Gastrocnemius medialis (tissue), 4 donors: ENCODE measurements at regions not wholly inside any gene's neighbourhood (a gene's known extent, or its start where the extent isn't known, plus 50 kb on each side); places are given as distances from the start of the nearest gene placed in this dataset.

Experiments used
- ATAC-seq, 2 donors: fragments of 150-250 bp; one replicate each; pipeline ENCODE4 v1.9.1; 2016
- DNase-seq, 2 donors: peaks; one replicate each; pipeline ENCODE4 v3.0.0-alpha.2; 2019
- H3K27ac ChIP-seq, 4 donors: fragments of 200-600 bp; sonication (generic); 1 replicate in 1 of 4; 2 replicates in 3 of 4; pipeline ENCODE4 v1.5.1; 2016 to 2018; ENCODE audit warnings: mild to moderate bottlenecking in 2 of 4, moderate library complexity in 1 of 4
- H3K27me3 ChIP-seq, 3 donors: fragments of 200-600 bp; sonication (generic) in 2 of 3; 1 replicate in 1 of 3; 2 replicates in 2 of 3; pipeline versions ENCODE4 v1.5.1 to v1.6.0; 2016 to 2019; ENCODE audit warnings: mild to moderate bottlenecking in 1 of 3, moderate library complexity in 1 of 3
- H3K36me3 ChIP-seq, 2 donors: fragments of 200-600 bp; sonication (generic) in 1 of 2; one replicate each; pipeline ENCODE4 v1.5.1; 2017 to 2018
- H3K4me1 ChIP-seq, 2 donors: fragments of 200-600 bp; sonication (generic) in 1 of 2; one replicate each; pipeline ENCODE4 v1.5.1; 2016 to 2017; ENCODE audit warnings: mild to moderate bottlenecking in 2 of 2
- H3K4me3 ChIP-seq, 4 donors: fragments of 200-600 bp; sonication (generic) in 3 of 4; 1 replicate in 1 of 4; 2 replicates in 3 of 4; pipeline ENCODE4 v1.5.1; 2016 to 2019; ENCODE audit warnings: mild to moderate bottlenecking in 2 of 4
- H3K9me3 ChIP-seq, 3 donors: fragments of 200-600 bp; sonication (generic) in 2 of 3; 1 replicate in 1 of 3; 2 replicates in 2 of 3; pipeline ENCODE4 v1.5.1; 2016 to 2019
- POLR2A ChIP-seq, 2 donors: fragments of 450-650 bp; IDR thresholded peaks; one replicate each; pipeline ENCODE4 v1.6.1; 2017; ENCODE audit warnings: antibody characterized with exemption in 2 of 2, mild to moderate bottlenecking in 2 of 2, moderate library complexity in 2 of 2
- in situ Hi-C, 4 donors: fragments of 200-750 bp; cut with MboI; loops; one replicate each; pipeline versions ENCODE4 v1.15.0 to v1.8.0; 2017; ENCODE audit warnings: low sequenced_read_pairs in 4 of 4
- intact Hi-C: fragments of 100-400 bp; cut with DNase I; formaldehyde crosslinking; loops from one replicate; pipeline ENCODE4 v1.15.1; 2023; ENCODE audit warnings: low total_unique reads
- TF ChIP-seq, protein P1 (sequence below), 5 experiments: fragments of 450-650 bp in 3 of 5; fragments of 200-600 bp in 2 of 5; sonication (generic) in 2 of 5; IDR thresholded peaks in 4 of 5; conservative IDR thresholded peaks in 1 of 5; 1 replicate in 4 of 5; 2 replicates in 1 of 5; pipeline ENCODE4 v1.5.1; 2016 to 2019; ENCODE audit warnings: antibody characterized with exemption in 5 of 5, mild to moderate bottlenecking in 3 of 5, moderate library complexity in 3 of 5

GRCh38 chr1:208604295-208604694, 360.1 kb upstream of the PLXNA2 start:
- H3K27ac ChIP-seq: no peak overlapping the region
- no peaks in the 10 kb centered on the region for H3K36me3 ChIP-seq
- no peaks in the 10 kb centered on the region for H3K27me3 ChIP-seq
- in situ Hi-C loops (no loop called here), intact Hi-C loops (no loop called here)
- TF ChIP-seq POLR2A (IDR thresholded peaks at IDR 0.05): no peak
- TF ChIP-seq, protein P1, sequence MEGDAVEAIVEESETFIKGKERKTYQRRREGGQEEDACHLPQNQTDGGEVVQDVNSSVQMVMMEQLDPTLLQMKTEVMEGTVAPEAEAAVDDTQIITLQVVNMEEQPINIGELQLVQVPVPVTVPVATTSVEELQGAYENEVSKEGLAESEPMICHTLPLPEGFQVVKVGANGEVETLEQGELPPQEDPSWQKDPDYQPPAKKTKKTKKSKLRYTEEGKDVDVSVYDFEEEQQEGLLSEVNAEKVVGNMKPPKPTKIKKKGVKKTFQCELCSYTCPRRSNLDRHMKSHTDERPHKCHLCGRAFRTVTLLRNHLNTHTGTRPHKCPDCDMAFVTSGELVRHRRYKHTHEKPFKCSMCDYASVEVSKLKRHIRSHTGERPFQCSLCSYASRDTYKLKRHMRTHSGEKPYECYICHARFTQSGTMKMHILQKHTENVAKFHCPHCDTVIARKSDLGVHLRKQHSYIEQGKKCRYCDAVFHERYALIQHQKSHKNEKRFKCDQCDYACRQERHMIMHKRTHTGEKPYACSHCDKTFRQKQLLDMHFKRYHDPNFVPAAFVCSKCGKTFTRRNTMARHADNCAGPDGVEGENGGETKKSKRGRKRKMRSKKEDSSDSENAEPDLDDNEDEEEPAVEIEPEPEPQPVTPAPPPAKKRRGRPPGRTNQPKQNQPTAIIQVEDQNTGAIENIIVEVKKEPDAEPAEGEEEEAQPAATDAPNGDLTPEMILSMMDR (IDR thresholded peaks at IDR 0.05 in 4 of 5, conservative IDR thresholded peaks at IDR 0.05 in 1 of 5): no peak
- H3K4me3 ChIP-seq: no peak overlapping the region
- H3K4me1 ChIP-seq: no peaks in the 10 kb centered on the region
- no peaks in the 10 kb centered on the region for H3K9me3 ChIP-seq
- ATAC-seq (no peak), DNase-seq (no peak)

DNA sequence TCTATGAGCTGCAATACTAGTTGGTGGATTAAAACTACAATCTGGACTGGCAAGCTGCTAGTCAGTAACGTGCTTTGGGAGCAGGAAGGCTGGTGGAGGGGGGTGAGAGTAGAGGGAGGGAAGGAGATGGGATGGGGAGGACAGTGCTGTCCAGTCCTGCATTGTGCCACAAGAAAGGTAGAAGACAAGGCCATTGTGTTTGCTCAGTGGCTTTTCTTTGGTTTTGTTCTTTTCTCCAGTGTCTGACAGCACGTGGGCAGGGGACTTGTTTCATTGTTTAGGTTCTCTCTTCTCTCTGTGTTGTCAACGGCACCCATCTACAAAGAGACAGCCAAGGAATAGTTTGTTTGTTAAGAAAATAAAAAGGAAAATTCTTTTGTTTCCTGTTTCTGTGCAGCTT, 362.8 kb upstream of the PLXNA2 start:
- Histone ChIP-seq H3K9me3 (no peaks in the 10 kb centered on the region), H3K4me1 (no peaks in the 10 kb centered on the region), H3K27me3 (no peaks in the 10 kb centered on the region), H3K36me3 (no peaks in the 10 kb centered on the region), H3K4me3 (no peak overlapping the region), H3K27ac (no peak overlapping the region)
- in situ Hi-C loops: no loop called here
- intact Hi-C loops: no loop called here
- no peak for DNase-seq
- TF ChIP-seq POLR2A (IDR thresholded peaks at IDR 0.05): no peak
- TF ChIP-seq, protein P1 (IDR thresholded peaks at IDR 0.05 in 4 of 5, conservative IDR thresholded peaks at IDR 0.05 in 1 of 5): no peak
- no peak for ATAC-seq

DNA sequence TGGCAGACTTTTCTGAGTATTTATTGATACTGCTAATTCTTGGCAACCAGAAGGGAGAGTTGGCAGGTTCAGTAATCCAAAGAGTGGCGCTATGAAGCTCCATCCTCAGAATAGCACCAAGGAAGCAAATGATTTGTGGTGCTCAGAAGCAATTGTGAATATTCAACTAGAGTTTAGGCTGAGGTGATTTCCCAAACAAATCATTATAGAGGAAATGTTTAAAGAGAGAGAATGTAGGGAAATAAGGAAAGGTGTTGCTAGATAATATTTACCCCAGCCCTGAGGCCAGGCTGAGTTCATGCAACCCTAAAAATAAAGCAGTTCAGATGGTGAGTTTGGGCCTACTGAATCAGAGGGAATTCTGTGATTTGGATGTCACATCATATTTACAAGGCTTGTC, 363.4 kb upstream of the PLXNA2 start:
- H3K9me3 ChIP-seq: no peaks in the 10 kb centered on the region
- H3K27me3 ChIP-seq: no peaks in the 10 kb centered on the region
- no peaks in the 10 kb centered on the region for H3K4me1 ChIP-seq
- intact Hi-C loops (no loop called here), in situ Hi-C loops (no loop called here)
- no peak overlapping the region for H3K27ac ChIP-seq
- no peak for DNase-seq
- TF ChIP-seq POLR2A (IDR thresholded peaks at IDR 0.05): no peak
- TF ChIP-seq, protein P1 (IDR thresholded peaks at IDR 0.05 in 4 of 5, conservative IDR thresholded peaks at IDR 0.05 in 1 of 5): no peak
- H3K36me3 ChIP-seq: no peaks in the 10 kb centered on the region
- ATAC-seq: no peak
- no peak overlapping the region for H3K4me3 ChIP-seq

DNA sequence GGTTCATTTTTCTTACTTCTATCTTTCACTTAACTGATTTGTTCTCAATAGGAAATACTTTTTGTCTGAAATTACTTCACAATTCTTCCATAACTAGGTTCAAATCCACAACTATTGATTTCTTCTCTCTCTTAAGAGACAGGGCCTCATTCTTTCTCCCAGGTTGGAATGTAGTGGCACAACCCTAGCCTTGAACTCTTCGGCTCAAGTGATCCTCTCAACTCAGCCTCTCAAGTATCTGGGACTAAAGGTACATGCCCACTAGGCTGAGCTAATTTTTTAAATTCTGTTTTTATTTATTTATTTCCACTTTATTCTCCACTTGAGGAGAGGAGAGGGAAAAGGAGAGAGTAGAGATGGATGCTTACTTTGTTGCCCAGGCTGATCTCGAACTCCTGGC, 370.4 kb upstream of the PLXNA2 start:
- DNase-seq: no peak
- ATAC-seq: no peak
- Histone ChIP-seq H3K27me3 (no peaks in the 10 kb centered on the region), H3K4me3 (no peak overlapping the region), H3K36me3 (no peaks in the 10 kb centered on the region), H3K4me1 (no peaks in the 10 kb centered on the region), H3K27ac (no peak overlapping the region), H3K9me3 (no peaks in the 10 kb centered on the region)
- TF ChIP-seq, protein P1 (IDR thresholded peaks at IDR 0.05 in 4 of 5, conservative IDR thresholded peaks at IDR 0.05 in 1 of 5): no peak
- TF ChIP-seq POLR2A (IDR thresholded peaks at IDR 0.05): no peak
- in situ Hi-C loops (no loop called here), intact Hi-C loops (no loop called here)

DNA sequence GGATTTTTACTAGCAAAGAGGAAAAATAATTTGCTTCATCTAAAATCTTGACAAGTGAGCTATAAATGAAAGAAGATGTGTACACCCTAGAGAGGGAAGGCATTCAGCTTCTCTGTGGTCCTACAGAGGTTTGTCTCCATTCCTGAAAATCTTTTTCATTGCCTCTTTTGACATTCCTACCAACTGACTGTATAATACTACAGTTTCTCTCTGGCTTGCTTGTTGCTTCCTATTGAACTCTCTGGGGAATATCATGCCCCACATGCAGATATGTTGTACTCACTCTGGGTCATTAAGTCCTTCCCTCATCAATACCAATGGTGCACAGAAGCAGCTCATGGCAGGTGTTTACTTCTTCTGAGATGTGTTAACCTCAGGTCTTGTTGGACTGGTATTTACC, 371.2 kb upstream of the PLXNA2 start:
- H3K36me3 ChIP-seq: no peaks in the 10 kb centered on the region
- TF ChIP-seq, protein P1 (IDR thresholded peaks at IDR 0.05 in 4 of 5, conservative IDR thresholded peaks at IDR 0.05 in 1 of 5): no peak
- no peak for TF ChIP-seq POLR2A (IDR thresholded peaks at IDR 0.05)
- ATAC-seq: no peak
- H3K27ac ChIP-seq: no peak overlapping the region
- intact Hi-C loops (no loop called here), in situ Hi-C loops (no loop called here)
- H3K27me3 ChIP-seq: no peaks in the 10 kb centered on the region
- H3K4me1 ChIP-seq: no peaks in the 10 kb centered on the region
- DNase-seq: no peak
- no peak overlapping the region for H3K4me3 ChIP-seq
- H3K9me3 ChIP-seq: no peaks in the 10 kb centered on the region
